Neural crest cell (in vitro differentiated cells): ENCODE measurements at regions not wholly inside any gene's neighbourhood (a gene's known extent, or its start where the extent isn't known, plus 50 kb on each side); places are given as distances from the start of the nearest gene placed in this dataset.

Source experiments
- DNase-seq: peaks from one replicate; pipeline ENCODE4 v3.0.0; 2021; ENCODE audit warnings: low read depth, mixed read lengths, low spot score
- H3K27ac Mint-ChIP-seq: one replicate; pipeline ENCODE4 v1.8.0; 2021; ENCODE audit warnings: mild to moderate bottlenecking, mixed read lengths; ENCODE audit not compliant: unreplicated experiment
- H3K27me3 Mint-ChIP-seq: 2 replicates; pipeline ENCODE4 v1.8.0; 2021; ENCODE audit warnings: low read depth, mild to moderate bottlenecking, mixed read lengths
- H3K36me3 Mint-ChIP-seq: 2 replicates; pipeline ENCODE4 v1.8.0; 2021; ENCODE audit warnings: low read depth, mild to moderate bottlenecking, mixed read lengths
- H3K4me1 Mint-ChIP-seq: 2 replicates; pipeline ENCODE4 v1.8.0; 2021; ENCODE audit warnings: mixed read lengths
- H3K4me3 Mint-ChIP-seq: one replicate; pipeline ENCODE4 v1.8.0; 2021; ENCODE audit warnings: mild to moderate bottlenecking, mixed read lengths
- H3K9me3 Mint-ChIP-seq: 2 replicates; pipeline ENCODE4 v1.8.0; 2021; ENCODE audit warnings: mixed read lengths
- CTCF ChIP-seq: fragments of 200-600 bp; sonication (generic); conservative IDR thresholded peaks from 2 replicates; pipeline ENCODE4 v1.5.0; 2021; ENCODE audit warnings: antibody characterized with exemption, mild to moderate bottlenecking

GRCh38 chr5:1725641-1726468, 73.8 kb downstream of the MRPL36 start:
- H3K27me3 Mint-ChIP-seq = peaks cover 10% of the 10 kb centered on the region
- H3K4me1 Mint-ChIP-seq = peaks cover 9% of the 10 kb centered on the region
- no peaks in the 10 kb centered on the region for H3K36me3 Mint-ChIP-seq
- H3K9me3 Mint-ChIP-seq = no peaks in the 10 kb centered on the region
- no peak for DNase-seq
- no peak overlapping the region for H3K27ac Mint-ChIP-seq
- no peak for TF ChIP-seq CTCF
- no peak overlapping the region for H3K4me3 Mint-ChIP-seq

- Mint-ChIP-seq H3K36me3 (peaks cover 2% of the 10 kb centered on the region), H3K27ac (no peak overlapping the region), H3K9me3 (peaks cover 3% of the 10 kb centered on the region), H3K4me3 (no peak overlapping the region), H3K4me1 (peaks cover 9% of the 10 kb centered on the region), H3K27me3 (peaks cover 11% of the 10 kb centered on the region)
- DNase-seq = no peak
- no peak for TF ChIP-seq CTCF
Measured at GRCh38 chr5:1724822-1725602, 74.6 kb downstream of the MRPL36 start.

GRCh38 chr5:1723957-1724821, 75.4 kb downstream of the MRPL36 start:
- no peak for DNase-seq
- Mint-ChIP-seq H3K4me1 (peaks cover 9% of the 10 kb centered on the region), H3K27ac (no peak overlapping the region), H3K9me3 (peaks cover 10% of the 10 kb centered on the region), H3K27me3 (peaks cover 14% of the 10 kb centered on the region), H3K36me3 (peaks cover 5% of the 10 kb centered on the region), H3K4me3 (no peak overlapping the region)
- TF ChIP-seq CTCF = no peak

GRCh38 chr5:1723476-1723875, 76.2 kb downstream of the MRPL36 start:
- no peak overlapping the region for H3K4me3 Mint-ChIP-seq
- peaks cover 15% of the 10 kb centered on the region for H3K9me3 Mint-ChIP-seq

More at GRCh38 chr5:1723476-1723875, 76.2 kb downstream of the MRPL36 start:
- no peak overlapping the region for H3K27ac Mint-ChIP-seq
- no peak for DNase-seq
- TF ChIP-seq CTCF = no peak
- H3K27me3 Mint-ChIP-seq = peaks cover 17% of the 10 kb centered on the region
- peaks cover 6% of the 10 kb centered on the region for H3K36me3 Mint-ChIP-seq
- H3K4me1 Mint-ChIP-seq = peaks cover 9% of the 10 kb centered on the region
